MCF 10A (cell line): ENCODE measurements at regions not wholly inside any gene's neighbourhood (a gene's known extent, or its start where the extent isn't known, plus 50 kb on each side); places are given as distances from the start of the nearest gene placed in this dataset.

ENCODE experiments used
- BruUV-seq: library from RNA; stranded (reverse); fragments of 400-500 nt; replicated peaks from 2 replicates; lab custom pipeline; 2021; lab: Mats Ljungman, UMichigan
- CTCF ChIA-PET: fragments of 300-600 bp; sonication (Branson Sonifier 250); formaldehyde crosslinking; extraction: SDS; loops from one replicate; lab custom pipeline; 2021; ENCODE audit warnings: antibody characterized with exemption, inconsistent platforms; lab: Yijun Ruan, JAX
- POLR2A ChIA-PET: fragments of 300-600, 350-650 bp; sonication (Branson Sonifier 250); formaldehyde crosslinking; extraction: SDS; loops from one replicate; lab custom pipeline; 2020; ENCODE audit warnings: antibody characterized with exemption, inconsistent platforms; lab: Yijun Ruan, JAX
- DNase-seq: peaks from one replicate; pipeline ENCODE4 v3.0.0-alpha.2; 2018; ENCODE audit not compliant: unreplicated experiment
- H3K27ac Mint-ChIP-seq: one replicate; pipeline ENCODE4 v1.8.0; 2022; ENCODE audit warnings: mild to moderate bottlenecking, low read depth, mixed read lengths; ENCODE audit not compliant: unreplicated experiment
- H3K27me3 Mint-ChIP-seq: one replicate; pipeline ENCODE4 v1.8.0; 2022; ENCODE audit warnings: mixed read lengths; ENCODE audit not compliant: insufficient read depth, unreplicated experiment
- H3K36me3 Mint-ChIP-seq: one replicate; pipeline ENCODE4 v1.8.0; 2022; ENCODE audit warnings: mild to moderate bottlenecking, moderate library complexity, mixed read lengths; ENCODE audit not compliant: insufficient read depth, unreplicated experiment
- H3K4me1 Mint-ChIP-seq: one replicate; pipeline ENCODE4 v1.8.0; 2022; ENCODE audit warnings: mixed read lengths; ENCODE audit not compliant: insufficient read depth, unreplicated experiment
- H3K4me3 Mint-ChIP-seq: one replicate; pipeline ENCODE4 v1.8.0; 2022; ENCODE audit warnings: mild to moderate bottlenecking, moderate library complexity, mixed read lengths; ENCODE audit not compliant: unreplicated experiment
- H3K9me3 Mint-ChIP-seq: one replicate; pipeline ENCODE4 v1.8.0; 2022; ENCODE audit warnings: mixed read lengths; ENCODE audit not compliant: unreplicated experiment
- intact Hi-C: fragments of 100-400 bp; cut with micrococcal nuclease; formaldehyde crosslinking; loops from 2 replicates; pipeline ENCODE4 v1.14.1; 2022
- TF ChIP-seq, protein P1 (sequence below): fragments of 200-600 bp; IDR thresholded peaks from one replicate; pipeline ENCODE4 v1.8.0; 2022; ENCODE audit warnings: antibody characterized with exemption, mild to moderate bottlenecking; ENCODE audit not compliant: unreplicated experiment

DNA sequence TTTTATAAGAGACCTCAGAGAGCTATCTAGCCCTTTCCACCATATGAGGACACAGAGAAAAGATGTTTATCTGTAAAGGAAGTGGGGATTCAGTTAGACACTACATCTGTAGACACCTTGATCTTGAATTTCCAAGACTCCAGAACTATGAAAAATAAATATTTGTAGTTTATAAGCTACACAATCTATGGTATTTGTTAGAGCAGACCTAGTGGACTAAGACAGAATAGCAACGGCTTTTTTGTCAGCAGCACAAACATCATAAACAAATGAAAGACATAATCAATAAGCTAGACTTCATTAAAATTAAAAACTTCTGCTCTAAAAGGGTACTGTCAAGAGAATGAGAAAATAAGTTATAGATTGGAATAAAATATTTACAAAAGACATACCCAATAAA is 810.1 kb downstream of the FSCB start:
- Mint-ChIP-seq H3K36me3 (no peaks in the 10 kb centered on the region), H3K27ac (no peak overlapping the region), H3K4me1 (no peaks in the 10 kb centered on the region), H3K4me3 (no peak overlapping the region), H3K27me3 (no peaks in the 10 kb centered on the region), H3K9me3 (no peaks in the 10 kb centered on the region)
- DNase-seq = no peak
- CTCF ChIA-PET = interaction anchor here (0.6 to 1.0 kb wide), 2 partner anchors 10 to 1771 kb away, joined by 3 read pairs; no protein-coding TSS in a partner anchor
- POLR2A ChIA-PET = no interaction called here
- no TSS peak for BruUV-seq
- intact Hi-C loops = no loop called here
- TF ChIP-seq, protein P1, sequence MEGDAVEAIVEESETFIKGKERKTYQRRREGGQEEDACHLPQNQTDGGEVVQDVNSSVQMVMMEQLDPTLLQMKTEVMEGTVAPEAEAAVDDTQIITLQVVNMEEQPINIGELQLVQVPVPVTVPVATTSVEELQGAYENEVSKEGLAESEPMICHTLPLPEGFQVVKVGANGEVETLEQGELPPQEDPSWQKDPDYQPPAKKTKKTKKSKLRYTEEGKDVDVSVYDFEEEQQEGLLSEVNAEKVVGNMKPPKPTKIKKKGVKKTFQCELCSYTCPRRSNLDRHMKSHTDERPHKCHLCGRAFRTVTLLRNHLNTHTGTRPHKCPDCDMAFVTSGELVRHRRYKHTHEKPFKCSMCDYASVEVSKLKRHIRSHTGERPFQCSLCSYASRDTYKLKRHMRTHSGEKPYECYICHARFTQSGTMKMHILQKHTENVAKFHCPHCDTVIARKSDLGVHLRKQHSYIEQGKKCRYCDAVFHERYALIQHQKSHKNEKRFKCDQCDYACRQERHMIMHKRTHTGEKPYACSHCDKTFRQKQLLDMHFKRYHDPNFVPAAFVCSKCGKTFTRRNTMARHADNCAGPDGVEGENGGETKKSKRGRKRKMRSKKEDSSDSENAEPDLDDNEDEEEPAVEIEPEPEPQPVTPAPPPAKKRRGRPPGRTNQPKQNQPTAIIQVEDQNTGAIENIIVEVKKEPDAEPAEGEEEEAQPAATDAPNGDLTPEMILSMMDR = no peak

DNA sequence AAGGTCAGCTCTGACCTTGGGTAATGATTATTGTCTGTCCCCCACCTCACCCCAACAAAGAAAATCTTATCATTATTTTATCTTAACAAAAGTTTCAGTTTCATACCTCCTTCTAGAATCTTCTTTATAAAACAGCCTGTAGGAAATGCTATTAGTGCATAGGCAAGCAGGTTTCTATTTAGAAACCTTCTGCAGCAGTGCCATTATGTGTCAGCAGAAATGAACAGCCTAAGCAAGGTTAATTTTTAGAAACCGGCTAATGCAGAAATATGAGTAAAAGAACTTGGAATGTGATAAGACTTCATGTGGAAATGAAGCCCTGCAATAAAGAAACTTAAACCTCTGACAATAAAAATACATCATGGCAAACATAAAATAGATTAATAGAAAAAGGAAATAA is 814.4 kb downstream of the FSCB start:
- H3K9me3 Mint-ChIP-seq = no peaks in the 10 kb centered on the region
- H3K36me3 Mint-ChIP-seq = no peaks in the 10 kb centered on the region
- CTCF ChIA-PET = no interaction called here
- no peak overlapping the region for H3K27ac Mint-ChIP-seq
- TF ChIP-seq, protein P1 = no peak
- H3K27me3 Mint-ChIP-seq = no peaks in the 10 kb centered on the region
- DNase-seq = no peak
- POLR2A ChIA-PET = no interaction called here
- peaks cover 4% of the 10 kb centered on the region for H3K4me1 Mint-ChIP-seq
- H3K4me3 Mint-ChIP-seq = no peak overlapping the region
- intact Hi-C loops = no loop called here
- BruUV-seq = no TSS peak

DNA sequence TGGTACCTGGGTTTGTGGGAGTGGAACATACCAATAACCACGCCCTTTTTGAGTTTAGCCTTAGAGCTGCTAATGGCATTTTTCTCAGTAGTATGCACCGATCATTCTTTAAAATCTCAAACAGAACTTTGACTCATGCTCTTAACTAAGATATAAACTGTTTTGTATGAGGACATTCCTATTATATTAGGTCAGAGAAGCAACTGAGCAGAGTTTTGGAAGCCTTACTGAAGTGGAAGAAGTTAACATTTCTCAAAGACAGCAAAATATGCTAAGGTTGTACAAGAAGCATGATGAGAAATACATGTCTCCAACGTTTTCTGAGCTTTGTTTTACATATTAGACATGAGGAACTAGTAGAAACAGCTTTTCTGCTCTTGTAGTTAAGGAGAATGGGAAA is 819.2 kb downstream of the FSCB start:
- peak overlapping the region; percentile 91 for H3K27ac Mint-ChIP-seq
- H3K4me3 Mint-ChIP-seq = no peak overlapping the region
- POLR2A ChIA-PET = interaction anchor here (1.1 kb wide), 1 partner anchor 12 kb away, joined by 3 read pairs; no protein-coding TSS in a partner anchor
- TF ChIP-seq, protein P1 = no peak
- BruUV-seq = no TSS peak
- H3K9me3 Mint-ChIP-seq = no peaks in the 10 kb centered on the region
- CTCF ChIA-PET = interaction anchor here (0.6 to 1.1 kb wide), 2 partner anchors 8 to 219 kb away, joined by 3 read pairs; no protein-coding TSS in a partner anchor
- no peaks in the 10 kb centered on the region for H3K36me3 Mint-ChIP-seq
- no peaks in the 10 kb centered on the region for H3K27me3 Mint-ChIP-seq
- H3K4me1 Mint-ChIP-seq = peaks cover 11% of the 10 kb centered on the region
- intact Hi-C loops = no loop called here
- DNase-seq = peak; percentile 13

DNA sequence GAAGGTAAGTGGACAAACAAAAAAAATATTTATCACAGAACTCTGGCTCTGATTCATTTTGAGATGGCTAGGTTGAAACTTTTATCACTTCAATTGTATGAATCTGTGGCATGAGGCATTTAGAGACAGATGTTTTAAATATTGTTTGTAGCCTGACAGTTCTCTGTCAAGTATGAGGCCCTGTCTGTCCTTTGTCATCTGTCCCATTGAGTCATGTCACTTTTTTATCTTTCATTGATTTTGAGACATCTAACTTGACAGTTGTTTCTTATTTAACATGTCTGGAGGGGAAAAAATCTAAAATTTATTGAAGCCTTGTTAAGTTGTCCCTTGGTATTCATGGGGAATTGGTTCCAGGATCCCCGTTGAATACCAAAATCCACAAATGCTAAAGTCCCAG is 829.5 kb downstream of the FSCB start:
- no peak for DNase-seq
- TF ChIP-seq, protein P1 = no peak
- BruUV-seq = no TSS peak
- Mint-ChIP-seq H3K27ac (no peak overlapping the region), H3K4me1 (no peaks in the 10 kb centered on the region), H3K36me3 (no peaks in the 10 kb centered on the region), H3K4me3 (no peak overlapping the region), H3K9me3 (peaks cover 6% of the 10 kb centered on the region), H3K27me3 (no peaks in the 10 kb centered on the region)
- ChIA-PET CTCF (no interaction called here), POLR2A (no interaction called here)
- intact Hi-C loops = no loop called here
